AG09309 (cell line): ENCODE measurements at regions not wholly inside any gene's neighbourhood (a gene's known extent, or its start where the extent isn't known, plus 50 kb on each side); places are given as distances from the start of the nearest gene placed in this dataset.

Experiments used
- DNase-seq: peaks from one replicate; pipeline ENCODE4 v3.0.0-alpha.2; 2010; ENCODE audit warnings: low read depth
- H3K4me3 ChIP-seq: 2 replicates; pipeline ENCODE4 v1.5.1; 2011; ENCODE audit warnings: mild to moderate bottlenecking, low read depth, low read length, moderate library complexity; ENCODE audit not compliant: control insufficient read depth
- CTCF ChIP-seq: IDR thresholded peaks from 2 replicates; pipeline ENCODE4 v1.5.1; 2011; ENCODE audit warnings: mild to moderate bottlenecking, low read depth, low read length, inconsistent platforms; ENCODE audit not compliant: insufficient read depth, control insufficient read depth; ENCODE audit errors: missing control alignments

DNA sequence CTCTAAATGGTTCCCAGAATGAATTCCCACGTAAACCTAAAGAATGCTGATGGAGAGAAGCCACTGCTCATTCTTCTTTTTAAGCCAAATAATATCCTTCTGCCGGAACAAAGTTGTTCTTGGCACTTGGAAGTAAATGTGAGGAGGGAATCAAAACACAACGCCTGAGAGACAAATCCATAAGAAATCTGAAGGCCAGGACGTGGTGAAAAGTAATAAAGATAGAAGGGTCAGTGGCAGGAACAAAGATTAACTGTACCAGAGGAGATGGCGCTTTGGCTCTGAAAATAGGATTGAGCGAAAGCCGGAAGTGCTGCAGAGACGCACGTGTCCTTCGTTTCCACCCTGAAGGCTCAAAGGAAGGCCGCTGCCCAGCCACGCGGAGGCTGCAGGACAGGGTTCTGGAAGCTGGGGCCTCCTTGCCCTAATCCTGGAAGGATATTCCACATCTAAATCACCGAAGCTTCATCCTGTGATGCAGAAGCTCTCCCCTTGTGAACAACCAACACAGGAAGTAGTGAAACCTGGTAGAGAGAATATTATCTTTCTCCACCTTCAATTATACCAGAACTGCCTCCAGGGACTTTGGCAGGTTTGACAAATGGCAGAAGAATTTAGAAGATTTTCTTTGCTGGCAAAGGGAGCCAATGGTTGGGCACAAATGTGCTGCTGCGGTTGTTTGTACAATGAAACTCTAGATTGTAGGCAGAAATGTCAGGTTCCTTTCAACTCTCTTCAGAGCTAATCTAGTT, 214.6 kb upstream of the SERP2 start:
- no peak overlapping the region for H3K4me3 ChIP-seq
- TF ChIP-seq CTCF: no peak
- DNase-seq: no peak

DNA sequence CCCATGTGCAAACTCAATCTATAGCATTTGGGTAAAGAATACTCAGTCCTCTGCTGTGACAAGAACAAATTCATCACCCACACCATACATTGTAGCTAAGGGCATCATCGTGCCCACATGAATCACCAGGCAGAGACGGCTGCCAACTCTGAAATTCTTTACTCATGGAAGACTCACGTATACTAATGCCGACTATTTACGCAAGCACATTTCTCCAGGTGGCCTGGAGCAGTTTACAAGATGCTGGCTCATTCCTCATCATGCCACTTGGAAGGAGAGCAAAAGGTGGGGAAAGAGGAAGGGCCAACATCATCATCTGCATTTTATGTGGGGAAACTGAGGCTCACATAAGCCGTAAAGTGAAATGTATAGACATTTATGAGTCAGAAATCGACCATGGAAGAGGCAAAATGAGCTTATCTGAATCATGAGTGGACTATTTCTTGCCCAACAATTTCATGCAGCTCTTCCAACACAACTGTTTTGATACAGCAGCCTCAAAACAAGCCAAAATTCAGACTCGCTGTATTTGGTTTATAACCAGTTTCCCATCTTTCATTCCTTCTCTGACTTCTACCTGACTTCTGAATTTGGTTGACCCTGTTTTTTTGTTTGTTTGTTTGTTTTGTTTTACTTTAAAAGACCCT, 213.9 kb upstream of the SERP2 start:
- TF ChIP-seq CTCF: no peak
- H3K4me3 ChIP-seq: no peak overlapping the region
- DNase-seq: no peak

- DNase-seq: no peak
- TF ChIP-seq CTCF: no peak
Measured at GRCh38 chr13:44160591-44161191, 212.9 kb upstream of the SERP2 start.

GRCh38 chr13:44163108-44163507, 210.5 kb upstream of the SERP2 start:
- TF ChIP-seq CTCF: no peak
- no peak for DNase-seq
- no peak overlapping the region for H3K4me3 ChIP-seq

More at GRCh38 chr13:44160591-44161191, 212.9 kb upstream of the SERP2 start:
- H3K4me3 ChIP-seq: no peak overlapping the region

DNA sequence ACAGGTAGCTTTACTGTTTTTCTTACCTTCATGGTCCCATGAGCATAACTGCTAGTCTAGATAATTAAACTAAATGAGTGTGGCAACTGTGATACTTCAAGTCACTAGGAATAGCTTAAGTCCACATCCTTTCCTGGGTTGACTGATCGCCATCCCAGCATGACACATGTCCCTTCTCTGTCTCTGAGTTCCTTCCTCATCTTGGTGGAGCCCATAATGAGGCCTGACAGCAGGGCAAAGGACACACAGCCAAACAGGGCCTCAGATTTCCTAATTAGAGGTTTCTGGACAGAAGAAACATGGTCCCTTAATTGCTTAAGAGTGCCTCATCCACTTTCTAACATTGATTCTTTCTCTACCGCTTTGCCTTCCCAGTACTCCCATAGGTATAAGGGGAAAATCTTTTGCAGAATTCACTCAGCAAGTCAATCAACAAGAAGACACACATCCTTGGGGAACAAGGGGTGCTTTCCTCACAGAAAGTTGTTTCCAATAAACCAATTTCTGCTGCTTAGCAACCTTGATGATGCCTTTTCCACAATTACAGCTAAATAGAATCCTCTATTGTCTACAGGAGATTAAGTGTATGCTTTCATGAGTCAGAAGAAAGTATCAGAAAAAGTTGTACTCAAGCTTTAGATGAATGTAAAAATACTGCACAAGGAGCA, 208.3 kb upstream of the SERP2 start:
- no peak for DNase-seq
- no peak overlapping the region for H3K4me3 ChIP-seq
- TF ChIP-seq CTCF: no peak

- no peak for TF ChIP-seq CTCF
- no peak for DNase-seq
Measured at GRCh38 chr13:44165889-44166496, 207.6 kb upstream of the SERP2 start.

More at GRCh38 chr13:44165889-44166496, 207.6 kb upstream of the SERP2 start:
- H3K4me3 ChIP-seq: no peak overlapping the region
